M059J (cell line): ENCODE measurements at regions not wholly inside any gene's neighbourhood (a gene's known extent, or its start where the extent isn't known, plus 50 kb on each side); places are given as distances from the start of the nearest gene placed in this dataset.

ENCODE experiments used
- DNase-seq: peaks from one replicate; pipeline ENCODE4 v3.0.0-alpha.2; 2012; ENCODE audit warnings: low read depth

DNA sequence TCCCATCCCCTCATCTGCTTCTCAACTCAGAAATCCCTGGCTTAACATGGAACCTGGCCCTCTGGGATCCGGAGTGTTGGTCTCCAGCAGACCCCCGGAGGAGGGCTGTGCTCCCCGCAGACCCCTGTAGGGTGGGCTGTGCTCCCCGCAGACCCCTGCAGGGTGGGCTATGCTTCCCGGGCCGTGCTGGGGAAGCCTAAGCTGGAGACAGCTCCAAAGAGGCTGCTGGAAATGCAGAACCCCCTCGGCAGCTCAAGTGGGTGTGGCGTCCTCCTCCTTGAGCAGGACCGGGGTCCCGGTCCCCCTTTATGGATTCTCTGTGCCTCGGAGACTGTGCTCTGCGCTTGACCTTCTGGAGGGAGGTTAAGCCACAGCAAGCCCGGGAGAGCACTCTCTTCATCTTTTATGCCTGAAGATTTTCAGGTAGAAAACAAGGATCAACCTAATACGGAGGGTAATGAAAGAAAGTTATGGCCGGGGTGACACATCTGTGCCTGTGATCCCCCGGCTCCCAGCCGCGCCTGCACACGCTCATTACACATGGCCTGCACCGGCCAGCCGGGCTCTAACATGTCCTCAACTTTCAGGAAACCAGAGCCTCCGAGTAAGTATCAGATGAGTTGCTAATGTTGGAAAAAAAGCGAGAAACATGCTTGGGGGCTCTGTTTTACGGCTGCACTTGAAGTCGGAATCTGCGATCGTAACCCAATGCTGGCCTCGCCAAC lies 87.7 kb upstream of the ACTRT2 start:
- DNase-seq, result no peak

DNA sequence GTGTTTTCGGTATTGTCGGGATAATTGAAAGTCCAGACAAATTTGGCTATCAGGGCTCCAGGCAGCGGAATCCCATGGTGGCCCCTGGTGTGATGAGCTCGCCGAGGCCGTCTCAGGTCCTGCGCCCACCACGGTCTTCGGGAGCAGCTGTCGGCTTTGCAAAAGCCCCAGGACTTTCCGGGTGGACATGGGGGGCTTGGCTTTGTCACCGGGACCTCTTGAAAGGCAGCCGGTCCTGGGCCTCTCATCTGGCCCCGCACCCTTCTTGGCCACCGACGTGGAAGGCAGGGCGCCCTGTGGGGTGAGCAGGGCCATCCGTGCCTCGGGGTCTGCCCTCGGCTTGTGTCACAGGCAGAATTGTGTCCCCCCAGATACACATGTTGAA lies 87.1 kb upstream of the ACTRT2 start:
- DNase-seq, result no peak

DNA sequence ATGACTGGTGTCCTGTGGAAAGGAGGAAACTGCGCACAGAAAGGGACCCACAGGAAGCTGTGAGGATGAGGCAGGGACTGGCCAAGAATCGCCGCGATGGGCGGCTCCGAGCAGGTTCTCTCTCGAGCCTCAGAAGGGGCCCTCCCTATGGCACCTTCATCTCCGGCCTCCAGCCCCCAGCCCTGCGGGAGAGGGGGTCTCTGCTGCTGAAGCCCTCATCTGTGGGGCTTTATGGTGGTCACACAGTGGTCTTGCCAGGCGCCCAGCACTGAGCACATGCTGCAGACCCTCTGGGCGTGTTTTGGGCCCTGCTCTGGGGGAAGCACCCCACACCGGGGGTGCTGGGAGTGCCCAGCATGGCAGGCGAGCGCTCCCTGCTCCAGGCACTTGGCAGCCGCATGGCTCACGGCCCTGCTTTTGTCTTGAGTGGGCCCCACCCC lies 86.6 kb upstream of the ACTRT2 start:
- DNase-seq, result no peak

DNA sequence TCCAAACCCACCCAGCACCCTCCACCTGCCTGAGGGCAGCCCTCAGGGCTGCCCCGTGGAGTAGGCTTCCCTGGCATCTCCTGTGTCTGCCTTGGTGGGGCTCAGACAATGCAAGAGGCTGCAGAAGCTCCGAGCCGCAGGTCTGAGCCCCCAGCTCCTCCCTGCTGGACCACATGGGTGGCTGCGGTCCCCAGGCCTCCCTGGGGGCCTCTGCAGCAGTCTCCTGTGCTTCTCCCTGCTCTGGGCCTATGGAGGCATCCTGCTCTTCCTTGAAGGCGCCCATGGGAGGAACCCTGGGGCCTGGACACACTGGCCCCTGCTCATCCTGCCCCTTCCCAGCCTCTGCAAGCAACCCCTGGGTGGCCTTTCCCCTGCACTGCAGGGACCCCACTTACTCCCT lies 86.1 kb upstream of the ACTRT2 start:
- no peak for DNase-seq

- no peak for DNase-seq
These were observed 85.4 kb upstream of the ACTRT2 start for GRCh38 chr1:2935751-2936390.

DNA sequence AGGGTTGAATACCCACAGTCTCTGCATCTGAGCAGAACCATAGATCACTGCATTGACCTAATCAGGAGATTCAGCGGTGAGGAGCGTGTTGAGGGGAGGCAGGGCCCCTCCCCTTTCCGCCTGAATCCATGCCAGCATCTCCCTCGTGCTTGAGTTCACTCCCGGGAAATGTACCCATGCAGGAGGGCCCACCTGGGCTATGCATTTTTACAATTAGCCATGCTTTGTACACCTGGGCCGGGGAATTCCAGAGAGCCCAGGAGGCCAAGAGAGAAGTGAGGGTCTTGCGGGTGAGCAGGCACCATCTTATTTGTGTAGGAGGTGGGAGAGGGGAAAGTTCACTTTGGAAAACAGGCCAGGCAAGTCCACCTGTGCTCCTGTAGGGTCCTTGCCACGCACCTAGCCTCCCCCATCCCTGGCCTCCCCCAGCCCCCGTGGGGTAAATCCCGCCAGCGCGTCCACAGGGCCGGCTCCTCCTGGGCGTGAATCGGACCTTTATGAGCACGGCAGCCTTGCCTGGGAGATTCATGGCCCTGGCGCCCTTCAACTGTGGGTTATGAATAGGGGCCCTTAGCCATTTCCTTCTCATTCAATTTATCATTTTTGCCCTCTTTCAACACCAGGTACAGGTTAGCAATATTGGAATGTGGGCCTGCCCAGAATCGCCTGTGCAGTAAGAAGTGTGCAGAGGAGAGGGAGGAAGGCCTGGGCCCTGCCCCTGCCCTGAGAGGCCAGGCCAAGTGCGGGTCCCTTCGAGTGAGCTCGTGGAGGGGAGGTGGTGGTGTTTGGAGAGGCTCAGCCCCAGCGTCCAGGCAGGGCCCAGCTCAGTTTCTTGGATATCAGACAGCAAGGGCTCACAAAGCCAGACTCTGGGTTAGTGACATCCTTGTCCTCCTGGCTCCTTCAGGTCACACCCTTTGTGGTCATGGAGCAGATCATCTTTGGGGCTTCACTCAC lies 84.4 kb upstream of the ACTRT2 start:
- DNase-seq, result no peak

- no peak for DNase-seq
These were observed 83.5 kb upstream of the ACTRT2 start for GRCh38 chr1:2937805-2938204.

DNA sequence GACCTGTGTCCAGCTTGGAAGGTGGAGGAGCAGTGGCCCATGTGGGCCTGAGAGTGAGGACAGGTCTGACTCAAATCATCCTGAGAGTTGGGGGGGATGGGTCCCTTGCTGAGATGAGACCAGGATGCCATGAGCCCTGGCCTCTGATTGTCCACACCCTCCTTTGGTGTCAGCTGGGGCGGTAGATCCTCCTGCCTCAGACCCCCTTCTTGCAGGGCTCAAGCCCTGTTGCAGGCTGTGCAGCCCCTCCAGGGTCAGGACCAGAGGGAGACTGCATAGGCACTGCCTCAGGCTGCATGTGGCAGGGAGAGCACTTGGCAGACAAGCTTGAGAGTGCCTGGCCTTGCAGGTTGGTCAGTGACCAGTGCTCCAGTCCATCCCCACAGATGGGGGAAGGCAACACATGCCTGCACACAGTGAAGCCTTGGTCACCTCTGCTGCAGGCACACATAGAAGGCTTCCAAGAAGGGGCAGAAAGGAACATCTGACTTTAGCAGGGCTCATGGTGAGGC lies 82.2 kb upstream of the ACTRT2 start:
- no peak for DNase-seq

DNA sequence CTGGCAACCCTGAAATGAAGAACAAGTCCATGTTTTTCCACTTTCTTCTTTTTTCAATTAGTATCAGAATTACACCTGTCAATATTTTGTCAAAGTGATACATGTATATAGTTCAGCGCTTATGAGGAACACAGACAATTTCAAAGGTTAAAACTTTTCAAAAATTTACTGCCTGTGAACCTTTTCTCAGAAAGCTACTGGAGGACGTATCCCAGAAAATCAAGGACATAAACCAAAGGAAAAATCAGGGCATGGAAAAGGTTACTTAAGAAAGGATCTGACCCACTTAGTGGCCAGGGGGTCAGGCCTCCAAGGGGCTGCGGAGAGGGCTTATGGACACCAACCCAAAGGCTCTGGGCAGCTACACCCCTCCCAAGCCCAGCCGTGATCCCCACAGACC lies 81.1 kb upstream of the ACTRT2 start:
- no peak for DNase-seq

- no peak for DNase-seq
These were observed 80.2 kb upstream of the ACTRT2 start for GRCh38 chr1:2941040-2941439.

DNA sequence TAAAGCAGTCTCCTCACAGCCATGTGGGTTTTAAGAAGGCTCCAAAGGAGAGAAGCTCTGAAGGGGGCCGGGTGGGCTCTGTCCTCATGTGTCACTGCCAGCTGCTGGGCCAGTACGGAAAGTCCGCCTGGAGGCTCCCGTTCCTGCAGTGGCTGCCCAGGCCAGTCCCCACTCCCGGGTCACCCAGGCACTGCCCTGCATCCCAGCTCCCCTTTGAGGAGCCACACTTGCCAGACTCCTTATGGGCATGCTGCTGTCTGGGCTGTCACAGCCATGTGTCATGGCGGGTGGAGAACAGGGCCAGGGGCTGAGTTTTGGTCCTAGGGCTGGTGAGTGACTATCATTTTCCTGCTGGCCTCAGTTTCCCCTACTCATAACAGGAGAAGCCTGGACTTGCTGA lies 79.4 kb upstream of the ACTRT2 start:
- no peak for DNase-seq

DNA sequence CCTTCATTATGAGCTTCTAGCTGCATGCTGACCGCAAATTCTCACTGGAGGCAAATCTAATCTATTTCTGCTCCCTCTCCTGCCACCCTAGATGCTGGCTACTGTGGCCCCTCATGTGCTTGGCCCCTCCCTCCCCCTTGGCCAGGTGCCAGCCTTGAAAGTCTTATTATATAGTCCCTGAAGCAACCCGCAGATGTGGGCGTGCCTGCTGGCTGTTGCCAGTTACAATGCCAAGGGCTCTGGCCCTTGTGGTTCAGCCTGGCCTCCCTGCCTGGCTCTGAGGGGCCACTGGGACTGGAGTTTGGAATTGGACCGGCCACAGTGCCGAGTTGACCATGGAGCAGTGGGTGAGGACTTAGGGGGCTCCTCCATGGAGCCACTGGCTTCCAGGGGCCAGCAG lies 78.9 kb upstream of the ACTRT2 start:
- DNase-seq, result peak; percentile 59

DNA sequence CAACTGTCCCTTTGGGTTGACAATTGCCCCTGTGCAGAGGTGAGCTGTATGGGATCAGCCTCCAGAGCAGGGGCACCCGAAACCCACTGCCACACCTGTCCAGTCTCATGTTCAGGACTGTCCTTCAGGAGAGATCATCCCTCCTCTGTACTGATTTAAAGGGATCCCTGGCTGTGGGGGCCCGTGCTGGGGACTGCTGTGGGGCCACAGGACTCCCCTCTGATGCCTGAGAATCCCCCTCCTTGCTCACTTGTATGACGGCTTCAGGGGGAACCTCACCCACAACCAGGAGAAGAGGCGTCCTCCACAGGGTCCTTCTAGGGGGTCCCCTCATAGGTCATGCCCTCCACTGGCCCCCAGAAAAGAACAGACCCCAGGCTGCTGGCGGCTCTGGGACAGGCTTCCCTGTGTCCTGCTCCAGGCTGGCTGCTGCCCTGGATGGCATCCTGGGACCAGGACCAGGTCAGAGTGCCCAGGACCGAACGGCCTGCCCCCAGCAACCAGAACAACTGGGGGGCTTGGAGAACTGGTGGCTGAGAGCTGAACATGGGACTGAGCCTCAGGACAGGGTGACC lies 77.5 kb upstream of the ACTRT2 start:
- no peak for DNase-seq

DNA sequence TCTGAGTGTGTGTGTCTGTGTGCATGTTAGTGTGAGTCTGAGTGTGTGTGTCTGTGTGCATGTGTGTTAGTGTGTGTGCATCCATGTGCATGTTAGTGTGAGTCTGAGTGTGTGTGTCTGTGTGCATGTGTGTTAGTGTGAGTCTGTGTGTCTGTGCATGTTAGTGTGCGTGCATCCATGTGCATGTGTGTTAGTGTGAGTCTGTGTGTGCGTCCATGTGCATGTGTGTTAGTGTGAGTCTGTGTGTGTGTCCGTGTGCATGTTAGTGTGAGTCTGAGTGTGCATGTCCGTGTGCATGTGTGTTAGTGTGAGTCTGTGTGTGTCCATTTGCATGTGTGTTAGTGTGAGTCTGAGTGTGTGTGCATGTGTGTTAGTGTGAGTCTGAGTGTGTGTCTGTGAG lies 76.6 kb upstream of the ACTRT2 start:
- no peak for DNase-seq

- DNase-seq, result no peak
These were observed 75.4 kb upstream of the ACTRT2 start for GRCh38 chr1:2945821-2946231.

- no peak for DNase-seq
These were observed 75.0 kb upstream of the ACTRT2 start for GRCh38 chr1:2946291-2946690.

- DNase-seq, result no peak
These were observed 74.1 kb upstream of the ACTRT2 start for GRCh38 chr1:2946999-2947690.

DNA sequence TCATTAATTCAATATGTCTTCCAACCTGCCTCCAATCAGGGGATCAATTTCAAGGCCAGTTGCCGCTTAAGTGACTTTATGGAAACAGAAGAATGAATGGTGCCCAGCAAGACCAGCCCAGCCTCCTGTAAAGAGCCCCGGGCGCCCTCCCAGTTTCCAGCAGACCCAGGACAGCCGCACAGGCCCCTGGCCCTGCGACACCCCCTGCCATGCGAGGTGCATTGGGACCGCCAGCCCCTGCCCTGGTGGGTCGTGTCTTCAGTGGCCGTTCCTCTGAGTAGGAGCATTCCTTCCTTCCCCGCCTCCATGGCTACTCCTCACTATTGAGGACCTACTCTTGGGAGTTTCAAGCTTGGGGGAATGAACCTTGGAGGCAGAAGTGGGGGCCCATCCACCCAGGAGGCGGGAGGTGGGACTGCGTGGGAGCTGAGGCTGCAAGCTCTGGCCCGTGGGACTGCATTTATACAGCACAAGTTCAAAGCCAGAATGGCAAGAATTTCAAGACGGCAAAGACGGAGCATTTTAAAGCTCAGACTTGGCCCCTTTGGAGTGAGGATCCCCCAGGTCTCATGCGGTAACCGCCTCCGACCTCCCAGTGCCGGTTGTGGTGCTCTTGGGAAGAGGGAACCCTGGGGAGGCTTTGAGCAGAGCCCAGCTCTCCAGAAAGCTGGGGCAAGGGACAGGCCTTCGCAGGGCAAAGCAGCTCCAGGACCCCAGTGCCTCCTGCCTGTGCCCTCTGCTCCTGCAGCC lies 73.1 kb upstream of the ACTRT2 start:
- no peak for DNase-seq

GRCh38 chr1:2948751-2949680 lies 72.3 kb upstream of the ACTRT2 start:
- no peak for DNase-seq
